ENCODE measurements at regions not wholly inside any gene's neighbourhood (a gene's known extent, or its start where the extent isn't known, plus 50 kb on each side); places are given as distances from the start of the nearest gene placed in this dataset.

DNA sequence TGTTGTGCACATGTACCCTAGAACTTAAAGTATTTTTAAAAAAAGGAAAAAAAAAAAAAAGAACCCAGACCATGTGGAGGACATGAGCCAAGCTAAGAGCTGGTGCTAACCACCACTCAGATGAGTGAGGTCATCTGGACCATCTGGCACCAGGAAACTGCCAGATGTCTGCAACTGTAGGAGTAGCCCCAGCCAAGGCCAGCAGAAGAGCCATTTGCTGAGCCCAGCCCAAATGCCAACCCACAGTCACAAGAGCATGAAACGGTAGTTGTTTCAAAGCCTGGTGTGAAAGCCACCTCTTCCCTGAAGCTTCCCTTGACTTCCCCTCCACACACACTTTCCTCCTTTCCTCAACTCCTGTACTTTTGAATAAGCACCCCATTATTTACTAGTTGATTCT is 69.2 kb upstream of the FCN1 start:
- TF ChIP-seq POLR2A (IDR thresholded peaks at IDR 0.05) = no peak
- DNase-seq = no peak
- H3K27ac ChIP-seq = no peak overlapping the region
- intact Hi-C loops (cut with DNase I) = loop anchor here in 1 of 2 donors (10.0 kb wide), 1 partner anchor 212 kb away; no protein-coding TSS in a partner anchor
- H3K4me3 ChIP-seq = no peak overlapping the region
- H3K36me3 ChIP-seq (replicated peaks in 1 of 2) = no peaks in the 10 kb centered on the region
- no peaks in the 10 kb centered on the region for H3K4me1 ChIP-seq (replicated peaks in 1 of 2)
- H3K27me3 ChIP-seq = no peaks in the 10 kb centered on the region
- WGBS, 4 donors = 83 to 97% (median 88%) methylated on average over 1 of the region's 1 CpG
- H3K9me3 ChIP-seq (replicated peaks in 1 of 3) = no peaks in the 10 kb centered on the region

DNA sequence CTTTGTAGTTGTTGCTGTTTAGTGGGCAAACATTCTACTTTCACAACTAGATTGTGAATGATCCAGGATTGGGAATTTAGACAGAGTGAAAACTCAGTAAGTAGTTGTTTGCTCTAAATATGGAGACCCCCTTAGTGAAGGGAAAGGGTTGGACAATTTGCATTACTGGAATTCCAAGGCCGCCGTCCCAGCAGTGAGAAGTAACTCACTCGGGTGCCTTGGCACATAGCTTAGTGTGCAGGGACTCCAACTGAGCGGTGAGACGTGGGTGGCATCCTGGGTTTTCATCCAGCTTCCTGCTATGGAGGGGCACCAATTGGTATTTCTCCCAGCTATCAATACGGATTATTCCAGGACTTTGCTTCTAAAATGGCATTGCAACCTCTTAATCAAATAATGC is 69.7 kb upstream of the FCN1 start:
- no peaks in the 10 kb centered on the region for H3K27me3 ChIP-seq

DNA sequence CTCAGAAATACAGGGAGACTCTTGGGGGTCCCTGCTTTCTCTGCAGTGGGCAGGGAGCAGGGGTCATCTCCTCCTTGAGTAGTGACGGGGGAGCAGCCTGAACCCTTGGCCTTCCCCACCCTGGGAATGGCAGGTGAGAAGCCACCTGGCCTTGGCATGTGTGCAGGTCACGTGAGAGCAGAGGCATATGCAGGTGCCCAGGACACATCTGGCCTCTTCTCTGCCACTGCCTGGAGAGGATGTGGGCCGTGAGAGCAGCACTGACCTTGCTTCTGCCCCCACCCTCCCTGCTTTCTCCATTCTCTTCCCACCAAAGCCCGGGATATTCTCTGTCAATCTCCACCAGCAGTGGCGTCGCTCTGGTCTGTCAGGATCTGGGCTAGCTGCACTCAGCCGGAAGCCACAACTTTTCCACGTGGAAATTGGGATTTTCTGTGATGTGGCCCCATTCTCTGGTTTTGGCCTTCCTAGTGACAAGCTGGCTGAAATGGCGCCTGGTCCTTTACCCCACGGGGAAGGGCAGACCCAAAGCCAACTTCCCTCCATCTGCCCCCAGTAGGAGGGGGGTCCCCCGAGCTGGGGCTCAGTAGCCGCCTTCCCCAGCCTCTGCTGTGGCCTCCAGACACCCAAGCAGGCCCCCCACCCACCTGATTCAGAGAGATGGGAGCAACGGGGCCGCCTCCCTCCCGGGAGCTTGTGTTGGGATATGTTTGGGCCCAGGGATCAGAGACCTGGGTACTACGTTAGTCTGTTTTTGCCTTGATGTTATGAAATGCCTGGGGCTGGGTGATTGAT is 70.4 kb upstream of the FCN1 start:
- WGBS, 4 donors = 83 to 91% (median 89%) methylated on average over 7 to 16 of the region's 16 CpGs
- intact Hi-C loops (cut with DNase I) = loop anchor here in 1 of 2 donors (10.0 kb wide), 1 partner anchor 213 kb away; no protein-coding TSS in a partner anchor

More for the DNA sequence above, 69.7 kb upstream of the FCN1 start:
- Histone ChIP-seq H3K4me1 (replicated peaks in 1 of 2) (no peaks in the 10 kb centered on the region), H3K4me3 (no peak overlapping the region), H3K9me3 (replicated peaks in 1 of 3) (no peaks in the 10 kb centered on the region), H3K27ac (no peak overlapping the region), H3K36me3 (replicated peaks in 1 of 2) (no peaks in the 10 kb centered on the region)
- no peak for TF ChIP-seq POLR2A (IDR thresholded peaks at IDR 0.05)
- TF ChIP-seq, protein P1, sequence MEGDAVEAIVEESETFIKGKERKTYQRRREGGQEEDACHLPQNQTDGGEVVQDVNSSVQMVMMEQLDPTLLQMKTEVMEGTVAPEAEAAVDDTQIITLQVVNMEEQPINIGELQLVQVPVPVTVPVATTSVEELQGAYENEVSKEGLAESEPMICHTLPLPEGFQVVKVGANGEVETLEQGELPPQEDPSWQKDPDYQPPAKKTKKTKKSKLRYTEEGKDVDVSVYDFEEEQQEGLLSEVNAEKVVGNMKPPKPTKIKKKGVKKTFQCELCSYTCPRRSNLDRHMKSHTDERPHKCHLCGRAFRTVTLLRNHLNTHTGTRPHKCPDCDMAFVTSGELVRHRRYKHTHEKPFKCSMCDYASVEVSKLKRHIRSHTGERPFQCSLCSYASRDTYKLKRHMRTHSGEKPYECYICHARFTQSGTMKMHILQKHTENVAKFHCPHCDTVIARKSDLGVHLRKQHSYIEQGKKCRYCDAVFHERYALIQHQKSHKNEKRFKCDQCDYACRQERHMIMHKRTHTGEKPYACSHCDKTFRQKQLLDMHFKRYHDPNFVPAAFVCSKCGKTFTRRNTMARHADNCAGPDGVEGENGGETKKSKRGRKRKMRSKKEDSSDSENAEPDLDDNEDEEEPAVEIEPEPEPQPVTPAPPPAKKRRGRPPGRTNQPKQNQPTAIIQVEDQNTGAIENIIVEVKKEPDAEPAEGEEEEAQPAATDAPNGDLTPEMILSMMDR (IDR thresholded peaks at IDR 0.05) = no peak
- DNase-seq = no peak
- WGBS, 4 donors = 83 to 96% (median 90%) methylated on average over 6 of the region's 6 CpGs
- intact Hi-C loops (cut with DNase I) = loop anchor here in 1 of 2 donors (10.0 kb wide), 1 partner anchor 213 kb away; no protein-coding TSS in a partner anchor

DNA sequence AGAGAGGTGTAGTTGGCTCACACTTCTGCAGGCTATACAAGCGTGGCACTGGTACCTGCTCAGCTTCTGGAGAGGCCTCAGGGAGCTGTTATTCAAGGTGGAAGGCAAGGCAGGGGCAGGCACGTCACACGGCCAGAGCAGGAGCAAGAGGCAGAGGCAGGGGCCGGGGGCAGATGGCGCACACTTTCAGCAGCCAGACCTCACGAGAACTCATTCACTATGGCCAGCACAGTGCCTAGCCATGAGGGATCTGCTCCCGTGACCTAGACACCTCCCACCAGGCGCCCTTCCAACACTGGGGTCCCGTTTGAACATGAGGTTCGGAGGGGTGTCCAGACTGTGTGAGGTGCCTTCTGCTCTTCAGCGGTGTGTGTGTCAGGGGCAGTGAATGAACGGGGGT is 71.0 kb upstream of the FCN1 start:
- Histone ChIP-seq H3K9me3 (replicated peaks in 1 of 3) (no peaks in the 10 kb centered on the region), H3K4me1 (replicated peaks in 1 of 2) (no peaks in the 10 kb centered on the region), H3K36me3 (replicated peaks in 1 of 2) (no peaks in the 10 kb centered on the region), H3K27me3 (no peaks in the 10 kb centered on the region), H3K4me3 (no peak overlapping the region), H3K27ac (no peak overlapping the region)
- WGBS, 4 donors = 74 to 91% (median 85%) methylated on average over 8 to 12 of the region's 12 CpGs
- intact Hi-C loops (cut with DNase I) = loop anchor here in 1 of 2 donors (10.0 kb wide), 1 partner anchor 214 kb away; no protein-coding TSS in a partner anchor
- no peak for DNase-seq
- TF ChIP-seq, protein P1 (IDR thresholded peaks at IDR 0.05) = no peak
- TF ChIP-seq POLR2A (IDR thresholded peaks at IDR 0.05) = no peak

More for the DNA sequence above, 70.4 kb upstream of the FCN1 start:
- Histone ChIP-seq H3K36me3 (replicated peaks in 1 of 2) (no peaks in the 10 kb centered on the region), H3K4me3 (no peak overlapping the region), H3K27me3 (no peaks in the 10 kb centered on the region), H3K9me3 (replicated peaks in 1 of 3) (no peaks in the 10 kb centered on the region), H3K27ac (no peak overlapping the region), H3K4me1 (replicated peaks in 1 of 2) (no peaks in the 10 kb centered on the region)
- DNase-seq = no peak
- no peak for TF ChIP-seq POLR2A (IDR thresholded peaks at IDR 0.05)
- TF ChIP-seq, protein P1 (IDR thresholded peaks at IDR 0.05) = no peak
